HT-29 (cell line): ENCODE measurements at regions not wholly inside any gene's neighbourhood (a gene's known extent, or its start where the extent isn't known, plus 50 kb on each side); places are given as distances from the start of the nearest gene placed in this dataset.
"Not testable (repeated sequence)": the region's sequence is repeated elsewhere in the genome, so short reads cannot be mapped to it uniquely, and the experiment has no call there.

Source experiments
- DNase-seq: peaks from one replicate; pipeline ENCODE4 v3.0.0-alpha.2; 2015; ENCODE audit warnings: low spot score

DNA sequence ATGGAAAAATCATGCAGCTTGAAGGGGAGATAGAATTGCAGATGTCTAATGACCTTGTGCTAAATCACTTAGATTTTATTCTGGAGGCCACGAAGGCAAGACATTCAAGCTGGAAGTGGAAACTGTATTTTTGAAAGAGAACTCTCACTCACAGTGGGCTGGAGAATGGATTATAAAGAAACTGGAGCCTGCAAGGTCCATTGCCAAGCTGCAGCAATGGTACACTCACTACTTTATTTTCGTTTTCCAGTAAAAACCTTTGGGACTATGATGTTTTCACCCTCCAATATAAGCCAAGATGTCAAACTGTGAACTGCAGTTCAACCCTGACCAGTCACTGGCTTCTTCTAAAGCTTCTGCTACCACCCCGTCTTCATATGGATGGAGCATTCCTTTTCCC is 62.0 kb downstream of the SKIDA1 start:
- no peak for DNase-seq

DNA sequence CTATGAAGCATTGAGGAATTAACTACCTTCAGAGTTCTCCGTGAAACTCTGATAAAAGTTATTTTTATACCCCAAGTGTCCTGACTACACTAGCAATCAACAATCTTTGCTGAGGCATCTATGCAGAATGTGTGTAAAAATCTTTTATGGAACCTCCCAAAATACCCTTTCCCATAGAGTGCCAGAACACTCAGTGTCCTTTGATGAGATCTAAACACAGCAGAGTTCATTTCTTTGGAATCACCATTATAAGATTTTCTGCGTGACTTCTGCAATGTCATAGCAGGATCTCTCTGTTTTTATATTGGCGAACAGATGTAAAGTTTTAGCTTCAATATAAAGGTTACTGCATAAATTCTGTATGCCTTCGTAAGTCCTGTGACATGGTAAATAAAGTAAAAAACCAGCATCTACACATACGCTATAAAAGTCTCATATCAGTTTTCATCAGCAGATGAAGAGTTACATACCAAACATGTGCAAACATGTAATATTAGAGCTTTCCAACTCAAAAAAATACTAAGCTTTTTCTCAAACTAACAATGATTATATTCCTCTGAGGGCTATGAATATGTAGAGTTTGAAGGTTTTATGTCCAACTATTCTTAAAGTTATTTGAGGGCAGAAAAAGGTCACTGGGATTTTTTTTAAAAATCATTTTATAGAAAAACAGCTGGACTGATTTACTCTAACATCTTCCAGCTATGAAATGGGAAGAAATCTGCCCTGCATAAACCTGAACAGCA is 67.2 kb downstream of the SKIDA1 start:
- no peak for DNase-seq

DNA sequence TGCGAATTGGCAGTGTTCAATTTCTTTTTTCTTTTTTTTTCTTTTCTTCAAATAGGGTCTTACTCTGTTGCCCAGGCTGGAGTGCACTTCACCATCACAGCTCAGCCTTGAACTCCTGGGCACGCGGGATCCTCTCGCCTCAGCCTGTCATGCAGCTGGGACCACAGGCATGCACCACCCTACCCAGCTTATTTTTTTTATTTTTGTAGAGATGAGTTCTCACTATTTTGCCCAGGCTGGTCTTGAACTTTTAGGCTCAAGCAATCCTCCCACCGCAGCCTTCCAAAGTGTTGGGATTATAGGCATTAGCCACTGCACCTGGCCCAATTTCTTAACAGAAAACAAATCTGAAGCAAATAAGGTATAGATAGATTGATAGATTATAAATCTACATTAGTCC is 69.3 kb downstream of the SKIDA1 start:
- DNase-seq = no peak

GRCh38 chr10:21452203-21452602 is 73.3 kb downstream of the SKIDA1 start:
- DNase-seq = no peak

DNA sequence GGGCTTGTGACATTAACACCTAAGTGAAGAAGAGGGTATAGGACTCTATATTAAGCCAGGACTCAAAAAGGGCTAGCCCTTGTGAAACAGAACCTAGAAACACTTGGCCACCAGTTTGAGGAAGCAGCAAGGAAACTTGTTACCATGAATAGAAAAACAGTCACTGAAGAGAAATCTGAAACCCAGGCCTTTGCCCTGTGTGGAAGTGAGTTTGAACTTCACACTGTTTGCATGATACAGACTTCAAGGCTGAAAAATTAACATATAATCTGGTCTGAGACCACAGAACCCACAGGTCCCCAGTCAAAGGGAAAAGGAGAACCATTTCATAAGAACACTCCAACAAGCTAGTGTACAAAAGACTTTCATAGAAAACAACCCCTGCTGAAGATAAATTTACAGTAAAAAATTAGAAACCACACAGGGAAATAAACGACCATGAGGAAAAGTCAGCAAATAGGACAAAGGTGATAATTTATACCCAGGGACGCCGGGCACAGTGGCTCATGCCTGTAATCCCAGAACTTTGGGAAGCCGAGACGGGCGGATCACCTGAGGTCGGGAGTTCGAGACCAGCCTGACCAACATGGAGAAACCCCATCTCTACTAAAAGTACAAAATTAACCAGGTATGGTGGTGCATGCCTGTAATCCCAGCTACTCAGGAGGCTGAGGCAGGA is 76.1 kb downstream of the SKIDA1 start:
- no peak for DNase-seq

GRCh38 chr10:21445163-21445562 is 80.3 kb downstream of the SKIDA1 start:
- no peak for DNase-seq

DNA sequence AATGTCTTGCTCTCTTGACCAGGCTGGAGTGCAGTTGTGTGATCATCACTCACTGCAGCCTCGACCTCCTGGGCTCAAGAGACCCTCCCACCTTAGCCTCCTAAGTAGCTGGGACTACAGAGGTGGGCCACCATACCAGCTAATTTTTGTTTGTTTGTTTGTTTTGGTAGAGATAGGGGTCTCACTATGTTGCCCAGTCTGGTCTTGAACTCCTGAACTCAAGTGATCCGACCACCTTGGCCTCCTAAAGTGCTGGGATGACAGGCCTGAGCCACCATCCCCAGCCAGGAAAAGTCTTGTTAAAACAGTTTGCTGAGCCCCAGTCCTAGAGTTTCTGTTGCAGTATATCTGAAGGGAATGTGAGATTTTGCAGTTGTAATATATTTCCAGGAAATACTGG is 83.9 kb downstream of the SKIDA1 start:
- DNase-seq = no peak

DNA sequence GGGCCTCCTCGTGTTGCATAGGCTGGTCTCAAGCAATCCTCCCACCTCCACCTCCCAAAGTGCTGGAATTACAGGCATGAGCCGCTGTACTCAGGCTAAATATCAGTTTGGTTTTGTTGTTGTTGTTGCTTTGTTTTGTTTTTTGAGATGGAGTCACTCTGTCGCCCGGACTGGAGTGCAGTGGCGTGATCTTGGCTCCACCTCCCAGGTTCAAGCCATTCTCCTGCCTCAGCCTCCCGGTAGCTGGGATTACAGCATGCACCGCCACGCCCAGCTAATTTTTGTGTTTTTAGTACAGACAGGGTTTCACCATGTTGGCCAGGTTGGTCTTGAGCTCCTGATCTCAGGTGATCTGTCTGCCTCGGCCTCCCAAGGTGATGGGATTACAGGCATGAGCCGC is 86.6 kb downstream of the SKIDA1 start:
- not testable (repeated sequence) for DNase-seq

DNA sequence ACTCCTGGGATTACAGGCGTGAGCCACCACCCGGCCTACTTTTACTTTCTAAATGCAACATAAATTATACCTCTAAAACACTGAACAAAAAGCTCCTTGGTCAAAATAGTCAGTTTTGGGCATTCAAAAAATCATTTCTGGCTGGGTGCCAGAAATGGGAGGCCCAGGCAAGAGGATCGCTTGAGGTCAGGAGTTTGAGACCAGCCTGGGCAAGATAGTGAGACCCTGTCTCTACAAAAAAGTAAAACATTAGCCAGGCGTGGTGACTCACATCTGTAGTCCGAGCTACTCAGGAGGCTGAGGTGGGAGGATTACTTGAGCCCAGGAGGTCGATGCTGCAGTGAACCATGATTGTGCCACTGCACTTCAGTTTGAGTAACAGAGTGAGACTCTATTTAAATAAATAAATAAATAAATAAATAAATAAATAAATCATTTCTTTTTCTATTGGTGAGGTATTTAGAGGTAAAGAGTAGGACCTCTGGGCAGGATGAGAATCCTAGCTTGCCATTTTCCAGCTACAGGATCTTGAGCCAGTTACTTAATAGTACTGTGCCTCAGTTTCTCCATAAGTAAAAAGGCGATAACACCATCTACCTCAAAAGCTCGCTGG is 87.6 kb downstream of the SKIDA1 start:
- no peak for DNase-seq

- no peak for DNase-seq
Measured at GRCh38 chr10:21432266-21432665, 93.2 kb downstream of the SKIDA1 start.

- no peak for DNase-seq
Measured at GRCh38 chr10:21431799-21432198, 93.7 kb downstream of the SKIDA1 start.

- no peak for DNase-seq
Measured at GRCh38 chr10:21427804-21428481, 97.5 kb downstream of the SKIDA1 start.

DNA sequence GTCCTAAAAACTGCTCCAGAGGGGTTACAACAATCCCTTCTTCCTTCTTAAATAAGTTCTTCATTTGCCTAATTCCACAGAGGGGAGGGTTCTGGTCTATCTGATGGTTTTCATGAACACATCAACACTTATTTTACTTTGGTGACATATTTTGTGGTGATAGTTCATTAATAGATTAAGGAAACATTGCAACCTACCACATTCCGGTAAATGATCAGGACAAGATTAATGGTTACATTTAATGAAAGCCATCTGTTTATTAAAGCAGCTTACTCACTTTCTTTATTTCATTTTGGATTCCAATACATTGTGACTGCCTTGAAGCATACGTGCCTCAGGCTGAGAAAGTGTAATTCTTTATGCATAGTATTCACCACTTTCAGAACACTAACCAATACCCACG is 101.0 kb downstream of the SKIDA1 start:
- no peak for DNase-seq

GRCh38 chr10:21423850-21424249 is 101.6 kb downstream of the SKIDA1 start:
- no peak for DNase-seq

DNA sequence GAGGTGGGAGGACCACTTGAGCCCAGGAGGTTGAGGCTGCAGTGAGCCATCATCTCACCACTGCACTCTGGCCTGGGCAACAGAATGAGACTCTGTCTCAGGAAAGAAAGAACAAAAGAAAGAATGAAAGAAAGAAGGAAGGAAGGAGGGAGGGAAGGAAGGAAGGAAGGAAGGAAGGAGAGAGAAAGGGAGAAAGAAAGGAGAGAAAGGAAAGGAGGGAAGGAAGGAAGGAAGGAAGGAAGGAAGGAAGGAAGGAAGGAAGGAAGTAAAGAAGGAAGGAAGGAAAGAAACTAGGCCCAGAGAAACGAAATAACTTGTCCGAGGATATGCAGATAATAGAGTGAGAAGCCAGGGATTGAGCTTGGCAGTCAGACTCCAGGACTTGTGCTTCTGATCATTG is 102.1 kb downstream of the SKIDA1 start:
- DNase-seq = no peak

DNA sequence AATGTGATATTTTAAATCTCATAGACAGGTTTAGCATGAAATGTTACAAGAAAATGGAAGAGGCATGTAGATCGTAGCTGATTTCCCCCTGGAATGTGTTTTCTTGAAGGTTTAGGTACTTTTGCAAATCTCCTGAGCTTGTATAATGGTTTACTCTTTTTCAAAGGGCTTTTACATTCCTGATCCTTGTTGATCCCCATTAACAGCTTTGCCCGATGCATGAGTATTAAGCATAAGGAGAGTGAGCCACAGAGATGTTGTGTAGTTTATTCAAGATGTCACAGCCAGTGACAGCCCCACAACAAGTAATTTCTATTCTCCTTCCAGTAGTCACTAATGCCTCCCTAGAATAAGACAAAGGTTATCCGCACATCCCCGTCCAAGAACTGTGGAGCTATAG is 103.7 kb downstream of the SKIDA1 start:
- no peak for DNase-seq

- DNase-seq = no peak
Measured at GRCh38 chr10:21421016-21421415, 104.5 kb downstream of the SKIDA1 start.

DNA sequence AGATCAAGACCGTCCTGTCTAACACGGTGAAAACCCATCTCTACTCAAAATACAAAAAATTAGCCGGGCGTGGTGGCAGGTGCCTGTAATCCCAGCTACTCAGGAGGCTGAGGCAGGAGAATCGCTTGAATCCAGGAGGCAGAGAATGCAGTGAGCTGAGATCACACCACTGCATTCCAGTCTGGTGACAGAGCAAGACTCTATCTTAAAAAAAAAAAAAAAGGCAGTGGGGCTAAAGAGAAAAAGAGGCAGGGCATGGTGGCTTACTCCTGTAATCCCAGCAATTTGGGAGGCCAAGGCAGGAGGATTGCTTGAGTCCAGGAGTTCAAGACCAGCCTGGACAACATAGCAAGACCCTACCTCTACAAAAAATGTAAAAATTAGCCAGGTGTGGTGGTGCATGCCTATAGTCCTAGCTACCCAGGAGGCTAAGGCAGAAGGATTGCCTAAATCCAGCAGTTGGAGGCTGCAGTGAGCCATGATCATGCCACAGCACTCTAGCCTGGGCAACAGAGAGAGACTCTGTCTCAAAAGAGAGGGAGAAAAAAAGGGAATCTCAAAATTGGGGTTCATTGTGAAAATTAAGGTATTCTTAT is 106.4 kb downstream of the SKIDA1 start:
- DNase-seq = not testable (repeated sequence)

- DNase-seq = no peak
Measured at GRCh38 chr10:21417172-21417712, 108.2 kb downstream of the SKIDA1 start.

- no peak for DNase-seq
Measured at GRCh38 chr10:21413680-21414079, 111.8 kb downstream of the SKIDA1 start.

DNA sequence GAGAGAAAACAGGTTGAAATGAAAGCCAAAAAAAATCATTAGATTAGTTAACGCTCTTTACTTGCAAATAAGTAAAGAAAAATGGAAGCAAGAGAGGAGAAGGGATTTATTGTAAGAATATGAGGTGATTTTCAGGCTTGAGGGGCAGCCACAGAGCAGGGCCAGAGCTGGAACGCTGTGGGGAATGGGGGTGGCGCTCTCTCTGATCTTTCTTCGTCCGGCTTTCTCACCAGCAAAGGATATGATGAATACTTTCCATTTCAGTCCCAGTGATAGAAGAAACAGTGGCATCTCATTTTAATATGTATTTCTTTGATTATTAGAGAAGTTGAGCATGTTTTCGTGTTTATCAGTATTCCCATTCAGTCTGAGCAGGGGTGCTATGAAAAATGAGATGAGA is 112.2 kb downstream of the SKIDA1 start:
- DNase-seq = no peak
